IPS-NIHi11 (cell line): ENCODE measurements at regions not wholly inside any gene's neighbourhood (a gene's known extent, or its start where the extent isn't known, plus 50 kb on each side); places are given as distances from the start of the nearest gene placed in this dataset.

Experiments used
- DNase-seq: peaks from one replicate; pipeline ENCODE4 v3.0.0; 2012; ENCODE audit warnings: mixed read lengths, low spot score

DNA sequence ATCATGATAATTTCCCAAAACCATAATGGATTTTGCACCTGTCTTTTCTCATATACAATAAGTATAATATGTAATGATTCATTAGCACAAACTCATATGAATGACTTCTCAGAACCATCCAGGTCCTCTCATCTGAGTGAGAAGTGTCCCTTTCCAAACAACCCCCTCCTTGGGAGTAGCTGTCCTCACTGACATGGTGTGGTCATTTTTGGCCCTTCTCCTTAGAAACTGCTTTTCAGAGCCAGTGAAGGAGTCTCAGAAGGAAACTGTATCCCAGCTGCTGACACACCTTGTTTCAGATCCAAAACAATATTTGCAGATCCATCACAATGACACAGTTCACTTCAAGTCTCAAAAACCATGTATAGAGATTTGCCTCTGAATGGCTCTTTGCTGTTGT lies 95.5 kb downstream of the MIS18A start:
- no peak for DNase-seq

DNA sequence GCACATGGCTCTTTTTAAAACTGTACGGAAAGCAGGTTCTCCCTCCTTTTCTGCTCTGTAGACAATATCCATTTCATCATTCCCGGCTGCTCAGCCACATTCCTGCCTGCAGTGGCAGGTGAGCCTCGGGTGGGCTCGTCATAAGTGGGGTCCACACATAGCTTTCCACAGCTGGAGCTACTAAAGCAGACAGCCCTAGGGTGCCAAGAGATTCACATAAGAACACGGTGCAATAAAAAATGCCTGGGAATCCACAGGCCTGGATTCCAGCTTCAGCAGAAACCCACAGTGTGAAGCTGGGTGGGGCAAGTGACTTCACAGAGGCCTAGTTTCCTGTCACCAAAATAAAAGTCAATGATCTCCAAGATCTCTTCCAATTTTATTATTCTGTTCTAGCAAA lies 96.4 kb downstream of the MIS18A start:
- no peak for DNase-seq

DNA sequence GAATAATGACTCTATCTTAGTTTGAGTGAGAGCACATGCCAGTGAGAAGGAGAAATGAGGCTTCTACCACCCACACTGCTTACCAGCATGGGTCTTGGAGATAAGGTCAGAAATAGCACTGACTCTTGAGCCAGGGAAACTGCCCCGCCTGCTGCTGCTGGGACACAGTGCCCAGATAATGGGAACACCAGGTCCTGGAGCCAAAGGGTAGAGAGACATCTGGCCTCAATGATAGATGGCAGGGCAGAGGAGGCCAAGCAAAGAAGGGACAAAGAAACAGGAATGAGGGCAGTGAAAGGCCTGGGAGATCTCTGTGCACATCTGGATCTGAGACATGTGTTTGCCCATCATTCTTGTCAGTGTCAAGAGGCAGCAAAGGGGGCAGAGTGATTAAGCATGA lies 97.4 kb downstream of the MIS18A start:
- DNase-seq = no peak

DNA sequence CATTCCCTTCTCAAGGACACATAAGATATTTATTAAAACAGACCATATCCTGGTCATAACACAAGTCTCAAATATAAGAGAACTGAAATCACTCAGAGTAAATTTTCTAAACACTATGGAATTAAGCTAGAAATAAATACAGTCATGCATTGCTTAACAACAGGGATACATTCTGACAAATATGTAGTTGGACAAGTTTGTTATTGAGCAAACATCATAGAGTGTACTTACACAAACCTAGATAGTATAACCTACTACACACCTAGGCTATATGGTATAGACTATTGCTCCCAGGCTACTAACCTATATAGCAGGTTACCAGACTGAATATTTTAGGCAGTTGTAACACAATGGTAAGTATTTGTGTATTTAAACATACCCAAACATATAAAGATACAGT lies 104.0 kb downstream of the MIS18A start:
- DNase-seq = no peak

DNA sequence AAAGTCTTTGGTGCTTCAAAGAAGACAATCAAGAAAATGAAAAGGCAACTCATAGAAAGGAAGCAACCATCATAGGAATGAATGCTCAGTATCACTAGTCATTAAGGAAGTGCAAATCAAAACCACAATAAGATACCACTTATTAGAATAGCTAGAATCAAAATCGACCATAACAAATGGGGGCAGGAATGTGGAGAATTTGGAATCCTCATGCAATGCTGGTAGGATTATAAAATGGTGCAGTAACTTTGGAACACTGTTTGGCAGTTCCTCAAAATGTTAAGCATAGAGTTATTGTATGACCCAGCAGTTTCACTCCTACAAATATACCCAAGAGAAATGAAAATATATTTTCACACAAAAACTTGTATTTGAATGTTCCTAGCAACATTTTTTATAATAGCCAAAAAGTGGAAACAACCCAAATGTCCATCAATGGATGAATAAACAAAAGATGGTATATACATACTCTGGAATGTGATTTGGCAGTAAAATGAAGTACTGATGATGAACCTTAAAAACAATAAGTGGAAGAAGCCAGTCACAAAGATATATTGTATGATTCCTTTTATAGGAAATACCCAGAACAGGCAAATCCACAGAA lies 105.6 kb downstream of the MIS18A start:
- DNase-seq = no peak

DNA sequence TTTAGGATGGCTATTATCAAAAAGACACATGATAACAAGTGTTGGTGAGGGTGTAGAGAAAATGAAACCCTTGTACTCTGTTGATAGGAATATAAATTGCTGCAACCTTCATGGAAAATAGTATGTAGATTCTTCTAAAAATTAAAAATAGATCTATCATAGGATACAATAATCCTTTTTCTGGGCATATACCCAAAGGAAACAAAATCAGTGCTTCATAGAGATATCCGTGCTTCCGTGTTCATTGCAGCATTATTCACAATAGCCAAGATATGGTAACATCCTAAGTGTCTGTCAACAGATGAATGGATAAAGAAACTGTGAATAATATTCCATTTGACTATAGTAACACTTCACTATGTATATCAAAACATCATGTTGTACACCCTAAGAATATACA lies 106.7 kb downstream of the MIS18A start:
- no peak for DNase-seq

DNA sequence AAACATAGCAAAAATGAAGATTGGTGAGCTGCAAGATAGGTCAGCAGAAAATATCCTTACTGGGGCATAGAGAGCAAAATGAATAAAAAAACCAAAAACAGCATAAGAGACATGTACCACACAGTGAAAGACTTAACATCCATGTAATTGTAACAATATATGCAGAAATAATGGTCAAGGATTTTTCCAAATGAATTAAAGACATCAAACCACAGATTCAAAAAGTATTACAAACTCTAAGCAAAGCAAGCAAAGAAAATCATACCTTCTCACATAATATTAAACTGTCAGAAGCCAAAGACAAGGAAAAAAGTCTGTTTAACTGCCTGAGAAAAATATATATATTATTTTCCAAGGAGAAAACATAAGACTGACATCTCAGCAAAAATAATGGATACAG lies 111.3 kb downstream of the MIS18A start:
- DNase-seq = no peak

DNA sequence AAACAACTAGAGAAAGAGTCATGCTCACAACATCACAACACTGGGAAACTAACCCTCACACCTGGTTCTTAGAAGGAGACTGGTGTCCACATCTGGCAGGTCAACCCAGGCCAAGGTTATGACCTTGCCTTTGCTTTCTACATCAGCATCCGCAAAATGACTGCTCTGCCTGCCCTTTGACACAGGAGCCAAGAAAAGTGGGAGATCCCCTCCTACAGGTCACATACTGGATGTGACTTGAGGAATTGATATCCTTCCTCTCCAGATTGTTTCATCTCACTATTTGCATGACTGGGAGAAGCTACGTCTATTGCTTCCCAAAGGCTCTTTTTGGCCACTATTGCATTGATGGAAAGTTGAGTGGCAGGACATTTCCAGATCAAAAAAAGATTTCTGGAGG lies 115.5 kb downstream of the MIS18A start:
- peak; percentile 17 for DNase-seq

DNA sequence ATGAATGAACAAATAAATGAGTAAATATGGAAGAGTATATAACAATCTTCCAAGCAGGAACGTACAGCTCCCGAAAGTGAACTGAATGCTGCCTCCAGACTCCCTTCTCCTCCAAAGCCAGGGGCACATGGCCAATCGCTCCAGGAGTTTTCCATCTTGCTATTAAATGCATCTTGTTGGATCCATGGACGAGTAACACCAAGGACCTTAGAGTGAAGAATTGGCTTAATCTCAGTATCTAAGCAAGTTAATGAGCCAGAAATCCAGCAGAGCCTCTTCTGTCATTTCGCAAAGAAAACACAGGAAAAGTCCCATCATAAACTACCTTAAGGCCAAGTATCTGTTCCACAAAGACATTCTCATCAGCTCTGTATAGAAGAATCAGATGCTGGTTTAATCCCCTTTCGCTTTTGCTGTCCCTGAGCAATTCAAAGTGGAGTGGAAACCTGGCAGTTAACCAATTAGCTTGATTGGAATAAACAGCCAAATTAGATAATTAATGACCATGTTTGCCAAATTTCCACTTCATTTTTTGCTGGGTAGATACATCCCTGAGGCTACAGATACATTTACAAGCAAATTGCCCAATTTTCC lies 116.0 kb downstream of the MIS18A start:
- DNase-seq = no peak

DNA sequence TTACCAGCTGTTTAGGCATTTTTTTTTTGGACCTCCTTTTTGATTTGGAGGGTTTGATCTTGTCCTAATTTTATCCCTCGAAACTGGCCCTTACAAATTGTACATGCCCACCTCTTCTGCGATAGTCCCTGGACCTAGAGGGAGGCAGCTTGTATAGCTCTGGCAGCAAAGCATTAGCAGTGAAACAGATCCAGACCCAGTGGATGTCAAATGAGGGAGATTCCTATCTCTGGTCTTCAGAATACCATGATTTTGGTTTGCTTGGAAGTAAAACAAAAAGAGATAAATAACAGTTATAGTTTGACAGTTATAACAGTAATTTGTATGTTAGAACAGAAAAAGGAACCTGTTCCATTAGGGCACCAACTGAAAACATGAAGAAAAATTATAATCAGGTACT lies 123.6 kb downstream of the MIS18A start:
- DNase-seq = no peak

DNA sequence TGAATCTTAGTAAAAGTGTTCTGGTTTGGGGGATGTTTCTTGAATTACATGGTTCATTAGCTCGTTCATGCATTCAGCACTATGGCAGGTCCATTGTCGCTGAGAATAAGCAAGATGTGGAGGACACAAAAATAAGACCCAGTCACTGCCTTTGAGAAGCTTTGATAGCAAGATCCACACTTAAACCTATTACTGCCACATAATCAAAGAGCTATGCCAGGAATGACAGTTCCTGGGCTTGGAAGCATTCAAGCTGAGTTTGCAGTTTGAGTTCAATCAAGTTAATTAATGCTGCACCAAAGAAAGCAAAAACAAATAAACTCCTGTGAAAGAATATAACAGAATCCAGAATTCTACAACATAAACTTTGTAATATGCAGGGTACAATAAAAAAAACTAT lies 131.8 kb downstream of the MIS18A start:
- DNase-seq = no peak

DNA sequence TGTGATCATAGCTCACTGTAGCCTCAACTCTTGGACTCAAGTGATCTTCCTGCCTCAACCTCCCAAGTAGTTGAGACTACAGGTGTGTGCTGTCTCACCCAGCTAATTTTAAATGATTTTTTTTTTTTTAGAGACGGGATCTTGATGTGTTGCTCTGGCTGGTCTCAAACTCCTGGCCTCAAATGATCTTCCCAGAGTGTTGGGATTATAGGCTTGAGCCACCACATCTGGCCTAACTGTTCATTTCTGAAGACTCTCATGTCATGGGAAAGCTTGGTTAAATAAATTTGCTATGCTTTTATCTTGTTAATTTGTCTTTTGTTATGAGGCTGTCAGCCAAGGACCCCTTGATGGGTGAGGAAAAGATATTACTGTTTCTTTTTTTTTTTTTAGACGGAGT lies 134.0 kb downstream of the MIS18A start:
- DNase-seq = no peak

DNA sequence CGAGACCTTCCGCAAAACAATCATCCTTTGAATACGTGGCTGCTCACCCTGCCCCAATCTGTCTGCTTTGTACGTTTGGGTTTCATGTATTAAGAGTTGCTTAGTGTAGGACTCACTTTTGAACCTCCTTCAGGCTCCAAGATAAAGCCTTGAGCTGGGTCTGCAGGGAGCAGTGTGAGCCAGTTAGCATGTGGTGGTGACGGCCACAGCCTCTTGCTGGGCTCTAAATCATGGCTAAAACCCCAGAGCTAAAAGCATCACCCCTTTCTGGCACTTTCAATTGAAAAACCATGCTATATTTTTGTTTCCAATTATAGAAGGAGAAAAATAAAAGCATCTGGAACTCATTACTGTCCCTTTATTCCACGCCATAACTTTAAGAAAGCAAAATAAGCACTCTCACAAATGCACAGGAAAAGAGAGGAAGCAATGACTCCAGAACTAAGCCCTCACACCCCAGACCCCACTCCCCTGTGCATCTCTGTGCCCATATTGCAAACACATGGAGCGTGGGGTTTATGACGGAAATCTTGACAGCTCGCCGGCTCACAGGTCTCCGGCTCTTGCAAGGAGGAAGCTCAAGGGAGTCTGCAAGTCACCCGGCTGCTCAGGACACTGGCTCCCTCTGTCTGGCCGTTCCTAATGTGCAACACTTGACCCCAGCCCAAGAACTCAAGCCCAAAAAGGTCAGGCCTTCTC lies 135.5 kb downstream of the MIS18A start:
- no peak for DNase-seq

DNA sequence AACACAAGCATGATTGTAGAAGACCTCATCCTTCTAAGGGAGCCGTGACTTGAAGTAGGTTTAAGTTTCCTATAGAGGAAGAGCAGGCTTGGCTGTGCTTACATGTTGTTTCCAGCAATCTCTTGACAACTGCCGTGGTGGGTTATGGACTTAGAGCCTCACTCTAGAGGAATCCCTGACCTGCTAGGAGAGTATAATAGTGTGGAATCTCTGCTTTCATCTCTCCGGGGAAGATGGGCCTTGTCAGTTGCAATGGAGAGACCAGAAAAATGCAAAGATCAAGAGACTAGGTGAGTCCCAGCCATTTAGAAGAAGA lies 137.6 kb downstream of the MIS18A start:
- DNase-seq = no peak

DNA sequence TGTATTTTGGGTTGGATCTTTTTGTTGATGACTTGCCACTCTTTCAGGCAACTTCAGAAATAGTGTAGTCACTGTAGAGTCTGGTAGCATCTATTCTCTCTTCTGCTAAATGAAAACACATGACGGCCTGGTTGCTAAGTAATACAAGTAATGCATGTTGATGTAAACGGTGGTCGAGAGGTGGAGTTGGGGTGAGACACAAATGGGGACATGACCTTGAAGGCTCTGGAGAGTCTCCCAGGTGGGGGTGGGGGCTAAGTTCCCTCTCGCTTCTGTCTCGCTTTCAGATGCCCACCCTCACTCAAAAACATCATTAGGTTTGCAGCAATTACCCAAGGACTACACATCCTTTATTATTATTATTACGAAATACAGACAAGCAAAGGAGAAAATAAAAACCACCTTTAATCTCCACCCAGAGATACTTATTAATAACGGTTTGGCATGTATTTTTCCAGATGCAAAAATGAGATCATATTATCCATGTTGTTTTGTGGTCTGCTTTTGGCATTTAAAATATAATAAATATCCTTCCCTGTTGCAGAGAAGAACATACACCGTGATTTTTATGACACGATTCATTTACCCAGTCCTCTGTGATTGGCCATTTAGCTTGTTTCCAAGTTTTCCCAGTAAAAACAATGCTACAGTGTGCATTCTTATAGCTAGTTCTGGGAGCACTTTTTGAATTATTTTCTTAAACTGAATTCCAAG lies 138.1 kb downstream of the MIS18A start:
- no peak for DNase-seq

DNA sequence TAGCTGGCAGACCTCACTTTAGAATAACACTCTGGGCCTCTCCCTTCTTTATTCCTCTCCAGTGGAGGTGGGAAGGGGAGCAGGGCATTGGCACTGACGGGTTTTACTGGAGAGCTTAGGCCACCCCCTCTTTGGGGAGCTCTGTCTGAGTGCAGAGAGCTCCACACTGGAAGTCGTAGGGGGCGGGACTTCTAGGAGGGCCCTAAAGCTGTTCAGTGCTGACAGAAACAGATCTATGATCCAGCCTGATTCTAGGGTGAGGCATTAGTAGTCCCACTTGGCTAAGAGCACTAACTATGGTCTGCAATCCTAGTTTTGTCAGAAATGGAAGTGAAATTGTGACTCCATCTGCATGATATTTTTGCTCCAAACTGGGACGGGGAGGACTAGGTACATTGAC lies 138.7 kb downstream of the MIS18A start:
- DNase-seq = no peak

DNA sequence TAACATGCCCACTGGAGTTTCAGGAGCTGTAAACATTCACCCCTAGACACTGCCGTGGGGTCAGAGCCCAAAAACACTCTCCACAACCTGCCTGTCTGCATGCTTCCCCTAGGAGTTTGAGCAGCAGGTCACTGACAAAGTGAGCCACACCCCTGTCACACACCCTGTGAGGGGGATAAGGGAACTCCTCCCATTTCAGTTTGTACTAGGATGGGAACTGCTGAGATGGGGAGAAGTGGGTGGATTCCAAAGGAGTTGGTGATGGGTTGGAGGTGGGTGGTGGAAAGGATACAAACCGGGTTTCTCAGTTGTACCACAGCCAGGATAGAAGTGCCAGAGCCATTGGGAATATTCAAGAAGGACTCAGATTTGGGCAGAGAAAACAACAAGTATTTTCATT lies 140.2 kb downstream of the MIS18A start:
- no peak for DNase-seq

DNA sequence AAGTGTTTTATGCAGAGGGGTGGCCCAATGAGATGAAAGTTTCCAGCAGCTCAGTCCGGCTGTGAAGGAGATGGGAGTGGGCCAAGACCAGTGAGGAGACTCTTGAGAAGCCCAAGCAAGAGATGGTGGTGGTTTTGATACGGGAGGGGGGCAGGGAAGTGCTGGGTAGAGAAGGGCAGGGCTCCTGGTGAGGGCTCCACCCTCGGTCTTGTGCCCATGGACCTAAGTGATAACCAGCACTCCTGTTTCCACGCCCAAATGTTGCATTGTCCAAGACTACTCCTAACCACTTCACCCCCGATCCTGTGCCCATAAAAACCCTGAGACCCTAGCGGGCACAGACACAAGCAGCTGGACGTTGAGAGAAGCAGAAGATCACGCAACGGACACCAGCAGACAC lies 140.9 kb downstream of the MIS18A start:
- no peak for DNase-seq

DNA sequence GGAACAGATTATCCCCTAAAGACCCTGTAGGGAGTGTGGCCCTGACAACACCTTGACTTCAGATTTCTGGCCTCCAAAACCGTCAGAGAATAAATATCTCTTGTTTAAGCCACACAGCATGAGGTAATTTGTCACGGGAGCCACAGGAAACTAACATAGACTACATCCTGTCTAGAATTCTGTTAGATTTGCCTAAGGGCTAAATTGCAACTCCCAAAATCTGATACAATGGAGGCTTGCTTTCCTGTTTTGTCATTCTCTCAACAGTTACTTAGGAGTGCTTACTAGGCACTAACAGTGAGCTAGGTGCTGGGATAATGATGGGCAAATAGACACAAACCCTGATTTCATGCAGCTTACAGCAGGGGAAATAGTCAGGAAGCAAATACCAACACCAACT lies 141.6 kb downstream of the MIS18A start:
- DNase-seq = no peak

DNA sequence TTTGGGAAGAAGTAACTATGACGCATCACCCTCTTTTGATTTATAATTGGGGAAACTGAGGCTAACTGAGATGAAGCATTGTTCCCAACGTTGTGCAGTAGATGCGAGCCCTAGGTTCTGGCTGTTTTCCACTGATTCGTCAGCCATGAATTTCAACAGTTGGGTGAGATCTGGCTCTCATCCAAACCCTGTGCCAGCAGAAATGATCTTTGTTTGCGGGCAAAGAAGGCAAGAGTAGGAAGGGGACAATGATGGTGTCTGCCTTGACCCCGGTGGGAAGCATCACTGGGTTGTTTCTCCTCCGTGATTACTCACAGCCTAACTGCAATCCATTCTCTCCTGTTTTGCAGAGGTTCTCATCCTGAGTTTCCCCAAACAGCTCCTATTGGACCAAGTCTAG lies 142.3 kb downstream of the MIS18A start:
- DNase-seq = no peak

DNA sequence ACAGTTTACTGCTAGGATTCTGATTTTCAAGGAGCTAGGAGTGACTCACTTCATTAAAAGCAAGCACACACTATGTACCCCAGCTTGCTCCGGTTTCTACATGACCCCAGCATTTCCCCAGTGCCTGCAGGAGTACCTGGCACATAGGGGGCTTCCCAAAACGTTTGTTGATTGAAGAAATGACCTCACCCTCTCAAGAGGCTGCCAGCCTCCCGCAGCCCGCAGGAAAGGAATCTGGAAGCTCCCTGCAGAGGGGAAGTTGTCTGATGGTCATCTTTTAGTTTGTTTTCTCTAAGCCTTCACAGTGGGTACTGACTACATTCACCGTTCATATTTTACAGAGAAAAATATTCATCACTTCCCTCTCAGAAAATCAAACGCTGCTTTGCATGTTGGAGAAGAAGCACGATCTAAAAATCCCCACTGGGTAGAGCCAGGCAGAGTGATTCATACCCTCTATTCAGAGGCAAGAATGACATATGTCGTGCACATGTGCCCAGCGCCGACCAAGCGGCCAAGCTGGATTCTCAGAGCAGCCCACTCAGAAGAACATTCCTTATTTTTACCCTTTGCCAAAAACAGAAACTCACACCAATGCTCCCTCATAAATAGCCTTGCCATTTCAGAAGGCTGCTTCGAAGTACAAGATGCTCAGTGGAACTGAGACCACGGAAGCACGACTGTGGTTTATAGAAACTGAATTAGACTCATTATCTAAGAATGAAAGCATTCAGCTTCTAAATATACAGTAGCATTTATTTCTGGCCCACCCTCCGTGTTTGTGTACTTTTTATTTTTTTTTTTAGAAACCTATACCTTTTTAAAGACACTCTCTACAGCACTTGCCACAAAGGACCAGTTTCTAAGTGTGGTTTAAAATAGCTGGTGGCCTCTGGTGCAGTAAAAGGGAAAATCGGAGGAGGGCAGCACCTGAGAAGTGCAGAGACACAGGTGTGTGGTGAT lies 143.2 kb downstream of the MIS18A start:
- no peak for DNase-seq

DNA sequence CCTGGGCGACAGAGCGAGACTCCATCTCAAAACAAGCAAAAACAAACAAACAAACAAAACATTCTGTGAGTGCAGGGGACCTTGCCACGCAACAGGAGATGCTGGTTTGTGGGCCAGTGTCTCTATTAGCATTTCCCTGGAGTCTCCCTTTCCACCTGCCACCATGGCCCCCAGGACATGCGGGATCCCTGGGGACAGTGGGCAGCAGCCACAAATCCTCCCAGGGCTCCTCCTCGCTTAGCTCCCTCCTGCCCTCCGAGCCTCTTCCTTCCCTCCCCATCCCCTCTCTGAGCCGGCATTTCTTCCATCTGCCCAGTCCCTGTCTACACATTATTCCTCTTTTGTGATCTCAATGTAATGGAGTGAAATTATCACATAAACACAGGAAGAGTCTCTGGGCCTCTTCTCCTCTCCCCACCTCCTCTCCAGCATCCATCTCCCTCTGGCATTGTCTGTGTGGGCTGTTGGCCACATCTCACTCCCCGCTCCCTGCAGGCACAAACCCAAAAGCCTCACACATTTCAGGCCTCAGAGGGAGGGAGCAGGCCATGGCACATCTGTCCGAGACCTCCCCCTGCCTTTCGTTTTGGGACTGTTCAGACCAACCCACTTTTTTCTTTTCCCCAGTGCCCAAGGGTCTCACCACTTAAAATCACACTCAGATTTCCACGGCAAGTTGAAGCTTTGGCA lies 144.3 kb downstream of the MIS18A start:
- DNase-seq = no peak
